Astrocyte (in vitro differentiated cells and primary cell): ENCODE measurements at regions not wholly inside any gene's neighbourhood (a gene's known extent, or its start where the extent isn't known, plus 50 kb on each side); places are given as distances from the start of the nearest gene placed in this dataset.

Experiments
- DNase-seq: peaks from one replicate; pipeline ENCODE4 v3.0.0-alpha.2; 2010; ENCODE audit warnings: low read depth
- FAIRE-seq: peaks from 2 replicates; lab custom pipeline; 2011; peaks lifted over from hg19 to GRCh38; lab: Jason Lieb, UNC
- H2AFZ ChIP-seq: 2 replicates; pipeline ENCODE4 v1.6.0; 2012; ENCODE audit warnings: low read depth, low read length, inconsistent platforms
- H3K27ac ChIP-seq: 2 replicates; pipeline ENCODE4 v1.5.1; 2011; ENCODE audit warnings: low read depth, low read length, inconsistent platforms
- H3K27me3 ChIP-seq: 2 replicates; pipeline ENCODE4 v1.6.0; 2011; ENCODE audit warnings: low read length, inconsistent platforms; ENCODE audit not compliant: insufficient read depth
- H3K36me3 ChIP-seq: 2 replicates; pipeline ENCODE4 v1.5.1; 2011; ENCODE audit warnings: low read length, inconsistent platforms; ENCODE audit not compliant: insufficient read depth
- H3K4me1 ChIP-seq: 2 replicates; pipeline ENCODE4 v1.5.1; 2011; ENCODE audit warnings: low read length, inconsistent platforms; ENCODE audit not compliant: insufficient read depth
- H3K4me2 ChIP-seq: 2 replicates; pipeline ENCODE4 v1.6.0; 2012; ENCODE audit warnings: low read length, inconsistent platforms
- H3K4me3 ChIP-seq: 2 replicates; pipeline ENCODE4 v1.5.1; 2011; ENCODE audit warnings: low read depth, mild to moderate bottlenecking, low read length, inconsistent platforms; ENCODE audit not compliant: insufficient read depth
- H3K79me2 ChIP-seq: 2 replicates; pipeline ENCODE4 v1.6.0; 2012; ENCODE audit warnings: mild to moderate bottlenecking, low read length, inconsistent platforms; ENCODE audit not compliant: insufficient read depth
- H3K9ac ChIP-seq: 2 replicates; pipeline ENCODE4 v1.6.0; 2012; ENCODE audit warnings: mild to moderate bottlenecking, low read length, inconsistent platforms
- H3K9me3 ChIP-seq: 2 replicates; pipeline ENCODE4 v1.5.1; 2012; ENCODE audit warnings: low read depth, mild to moderate bottlenecking, low read length, inconsistent platforms; ENCODE audit not compliant: insufficient read depth
- H4K20me1 ChIP-seq: 2 replicates; pipeline ENCODE4 v1.6.0; 2012; ENCODE audit warnings: low read length, inconsistent platforms; ENCODE audit not compliant: insufficient read depth
- H3K27ac Mint-ChIP-seq: one replicate; pipeline ENCODE4 v1.8.0; 2021; ENCODE audit warnings: mild to moderate bottlenecking, mixed read lengths; ENCODE audit not compliant: unreplicated experiment
- H3K27me3 Mint-ChIP-seq: one replicate; pipeline ENCODE4 v1.8.0; 2021; ENCODE audit warnings: low read depth, mixed read lengths; ENCODE audit not compliant: unreplicated experiment
- H3K36me3 Mint-ChIP-seq: one replicate; pipeline ENCODE4 v1.8.0; 2021; ENCODE audit warnings: low read depth, mixed read lengths; ENCODE audit not compliant: unreplicated experiment
- H3K4me1 Mint-ChIP-seq: one replicate; pipeline ENCODE4 v1.8.0; 2021; ENCODE audit warnings: low read depth, mixed read lengths; ENCODE audit not compliant: unreplicated experiment
- H3K4me3 Mint-ChIP-seq: one replicate; pipeline ENCODE4 v1.8.0; 2021; ENCODE audit warnings: mild to moderate bottlenecking, moderate library complexity, mixed read lengths; ENCODE audit not compliant: unreplicated experiment
- H3K9me3 Mint-ChIP-seq: one replicate; pipeline ENCODE4 v1.8.0; 2021; ENCODE audit warnings: mild to moderate bottlenecking, mixed read lengths; ENCODE audit not compliant: unreplicated experiment
- EZH2 ChIP-seq: IDR thresholded peaks from 2 replicates; pipeline ENCODE4 v1.6.1; 2012; ENCODE audit warnings: mild to moderate bottlenecking, low read length, inconsistent platforms; ENCODE audit not compliant: insufficient read depth
- TF ChIP-seq, protein P1 (sequence below): IDR thresholded peaks from 2 replicates; pipeline ENCODE4 v1.5.1; 2011; ENCODE audit warnings: low read depth, mild to moderate bottlenecking, inconsistent platforms, low read length, moderate library complexity; ENCODE audit not compliant: insufficient read depth

DNA sequence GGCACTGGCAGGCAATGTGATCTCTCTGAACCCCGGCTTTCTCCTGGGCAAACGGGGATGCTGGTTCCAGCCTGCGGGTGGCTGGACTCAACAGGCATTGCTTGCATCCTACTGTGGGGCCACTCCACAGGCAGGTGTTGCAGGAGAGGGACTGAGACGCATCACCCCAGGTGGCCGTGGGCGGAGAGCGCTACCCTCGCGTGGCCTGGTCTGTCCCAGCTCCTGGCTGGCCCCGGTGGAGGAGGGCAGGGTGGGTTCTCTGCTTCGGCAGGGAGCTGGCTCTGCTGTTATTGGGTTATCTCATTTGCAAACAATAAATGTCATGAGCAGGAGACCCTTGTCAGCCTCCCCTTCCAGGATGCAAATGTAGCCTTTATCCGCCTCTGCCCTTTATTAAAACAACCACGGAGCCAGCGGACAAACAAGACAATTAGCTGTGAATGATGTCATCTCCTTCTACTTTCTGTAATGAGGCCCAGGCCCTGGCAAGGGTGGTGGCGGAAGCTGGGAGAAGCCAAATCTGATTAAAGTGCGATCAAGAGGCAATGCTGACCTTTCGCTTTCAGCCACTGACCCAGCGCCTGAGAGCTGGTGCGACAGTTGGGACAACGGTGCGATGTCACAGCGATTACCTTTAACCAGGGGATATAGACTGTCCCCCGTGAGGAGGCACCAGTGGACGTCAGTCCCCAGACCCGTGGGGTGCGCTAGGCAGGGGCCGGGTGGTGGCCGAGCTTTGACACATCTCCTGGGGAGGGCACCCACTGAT is 161.8 kb downstream of the KIF26A start:
- Histone ChIP-seq H2AFZ (no peak overlapping the region), H3K4me3 (no peak overlapping the region), H3K27ac (no peak overlapping the region), H3K79me2 (no peaks in the 10 kb centered on the region), H4K20me1 (no peaks in the 10 kb centered on the region), H3K27me3 (no peaks in the 10 kb centered on the region), H3K4me1 (no peaks in the 10 kb centered on the region), H3K4me2 (no peak overlapping the region), H3K9me3 (peaks cover 7% of the 10 kb centered on the region), H3K9ac (no peak overlapping the region), H3K36me3 (no peaks in the 10 kb centered on the region)
- Mint-ChIP-seq H3K36me3 (no peaks in the 10 kb centered on the region), H3K27ac (no peak overlapping the region), H3K9me3 (peaks cover 2% of the 10 kb centered on the region), H3K27me3 (peaks cover 26% of the 10 kb centered on the region), H3K4me1 (no peaks in the 10 kb centered on the region), H3K4me3 (no peak overlapping the region)
- no peak for DNase-seq
- no peak for FAIRE-seq
- TF ChIP-seq, protein P1, sequence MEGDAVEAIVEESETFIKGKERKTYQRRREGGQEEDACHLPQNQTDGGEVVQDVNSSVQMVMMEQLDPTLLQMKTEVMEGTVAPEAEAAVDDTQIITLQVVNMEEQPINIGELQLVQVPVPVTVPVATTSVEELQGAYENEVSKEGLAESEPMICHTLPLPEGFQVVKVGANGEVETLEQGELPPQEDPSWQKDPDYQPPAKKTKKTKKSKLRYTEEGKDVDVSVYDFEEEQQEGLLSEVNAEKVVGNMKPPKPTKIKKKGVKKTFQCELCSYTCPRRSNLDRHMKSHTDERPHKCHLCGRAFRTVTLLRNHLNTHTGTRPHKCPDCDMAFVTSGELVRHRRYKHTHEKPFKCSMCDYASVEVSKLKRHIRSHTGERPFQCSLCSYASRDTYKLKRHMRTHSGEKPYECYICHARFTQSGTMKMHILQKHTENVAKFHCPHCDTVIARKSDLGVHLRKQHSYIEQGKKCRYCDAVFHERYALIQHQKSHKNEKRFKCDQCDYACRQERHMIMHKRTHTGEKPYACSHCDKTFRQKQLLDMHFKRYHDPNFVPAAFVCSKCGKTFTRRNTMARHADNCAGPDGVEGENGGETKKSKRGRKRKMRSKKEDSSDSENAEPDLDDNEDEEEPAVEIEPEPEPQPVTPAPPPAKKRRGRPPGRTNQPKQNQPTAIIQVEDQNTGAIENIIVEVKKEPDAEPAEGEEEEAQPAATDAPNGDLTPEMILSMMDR, result no peak
- TF ChIP-seq EZH2, result no peak

GRCh38 chr14:104301731-104302460 is 163.5 kb downstream of the KIF26A start:
- FAIRE-seq, result no peak
- H3K4me1 Mint-ChIP-seq, result no peaks in the 10 kb centered on the region
- H3K9me3 ChIP-seq, result peaks cover 7% of the 10 kb centered on the region
- H3K36me3 ChIP-seq, result no peaks in the 10 kb centered on the region
- H3K27ac ChIP-seq, result no peak overlapping the region
- no peaks in the 10 kb centered on the region for H3K4me1 ChIP-seq
- no peak for DNase-seq
- no peak overlapping the region for H2AFZ ChIP-seq
- H3K9me3 Mint-ChIP-seq, result peaks cover 2% of the 10 kb centered on the region
- H3K36me3 Mint-ChIP-seq, result no peaks in the 10 kb centered on the region
- no peak overlapping the region for H3K4me3 Mint-ChIP-seq
- no peak overlapping the region for H3K27ac Mint-ChIP-seq
- TF ChIP-seq EZH2, result no peak
- TF ChIP-seq, protein P1, result no peak
- H3K4me3 ChIP-seq, result no peak overlapping the region
- H3K79me2 ChIP-seq, result no peaks in the 10 kb centered on the region
- H3K27me3 Mint-ChIP-seq, result peaks cover 21% of the 10 kb centered on the region
- no peaks in the 10 kb centered on the region for H3K27me3 ChIP-seq
- H3K4me2 ChIP-seq, result no peak overlapping the region
- H4K20me1 ChIP-seq, result no peaks in the 10 kb centered on the region
- H3K9ac ChIP-seq, result no peak overlapping the region
